Peyer's patch (tissue), 4 donors: ENCODE measurements at regions not wholly inside any gene's neighbourhood (a gene's known extent, or its start where the extent isn't known, plus 50 kb on each side); places are given as distances from the start of the nearest gene placed in this dataset.

Source experiments
- POLR2A ChIP-seq, 2 donors: fragments of 450-650 bp; IDR thresholded peaks; one replicate each; pipeline ENCODE4 v1.5.1; 2017; ENCODE audit warnings: antibody characterized with exemption in 2 of 2, mild to moderate bottlenecking in 2 of 2, moderate library complexity in 2 of 2
- TF ChIP-seq, protein P1 (sequence below), 6 experiments: fragments of 450-650 bp in 4 of 6; fragments of 200-600 bp in 2 of 6; sonication (generic) in 1 of 6; IDR thresholded peaks; one replicate each; pipeline ENCODE4 v1.5.1; 2017 to 2019; ENCODE audit warnings: antibody characterized with exemption in 6 of 6, mild to moderate bottlenecking in 3 of 6, moderate library complexity in 1 of 6

DNA sequence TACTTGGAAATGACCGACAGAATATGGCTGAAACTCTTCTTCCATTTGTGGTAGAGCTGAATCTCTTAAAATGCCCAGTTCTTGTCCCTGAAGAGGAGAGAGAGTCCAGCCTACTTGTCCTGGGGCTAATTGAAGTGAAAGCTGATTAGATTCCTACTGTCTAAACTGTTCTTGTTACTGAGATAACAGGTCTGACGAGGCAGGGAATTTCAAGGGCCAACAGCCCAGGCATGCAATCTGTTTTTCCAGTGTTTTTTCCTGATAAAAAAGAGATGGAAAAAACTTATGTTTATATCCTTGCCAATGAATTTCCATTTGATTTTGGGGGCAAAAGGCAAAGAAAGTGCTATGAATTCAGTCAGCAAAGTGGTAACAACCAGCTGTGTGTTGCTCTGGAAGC lies 195.5 kb downstream of the ETS1 start:
- TF ChIP-seq, protein P1, sequence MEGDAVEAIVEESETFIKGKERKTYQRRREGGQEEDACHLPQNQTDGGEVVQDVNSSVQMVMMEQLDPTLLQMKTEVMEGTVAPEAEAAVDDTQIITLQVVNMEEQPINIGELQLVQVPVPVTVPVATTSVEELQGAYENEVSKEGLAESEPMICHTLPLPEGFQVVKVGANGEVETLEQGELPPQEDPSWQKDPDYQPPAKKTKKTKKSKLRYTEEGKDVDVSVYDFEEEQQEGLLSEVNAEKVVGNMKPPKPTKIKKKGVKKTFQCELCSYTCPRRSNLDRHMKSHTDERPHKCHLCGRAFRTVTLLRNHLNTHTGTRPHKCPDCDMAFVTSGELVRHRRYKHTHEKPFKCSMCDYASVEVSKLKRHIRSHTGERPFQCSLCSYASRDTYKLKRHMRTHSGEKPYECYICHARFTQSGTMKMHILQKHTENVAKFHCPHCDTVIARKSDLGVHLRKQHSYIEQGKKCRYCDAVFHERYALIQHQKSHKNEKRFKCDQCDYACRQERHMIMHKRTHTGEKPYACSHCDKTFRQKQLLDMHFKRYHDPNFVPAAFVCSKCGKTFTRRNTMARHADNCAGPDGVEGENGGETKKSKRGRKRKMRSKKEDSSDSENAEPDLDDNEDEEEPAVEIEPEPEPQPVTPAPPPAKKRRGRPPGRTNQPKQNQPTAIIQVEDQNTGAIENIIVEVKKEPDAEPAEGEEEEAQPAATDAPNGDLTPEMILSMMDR (IDR thresholded peaks at IDR 0.05), result no peak
- TF ChIP-seq POLR2A (IDR thresholded peaks at IDR 0.05), result no peak
